CD14-positive monocyte (primary cell): ENCODE measurements at regions not wholly inside any gene's neighbourhood (a gene's known extent, or its start where the extent isn't known, plus 50 kb on each side); places are given as distances from the start of the nearest gene placed in this dataset.

Experiments used
- DNase-seq, 3 donors: peaks; one replicate each; pipeline ENCODE4 v3.0.0-alpha.2; 2011 to 2022
- H2AFZ ChIP-seq: 2 replicates; pipeline ENCODE4 v1.6.0; 2012; ENCODE audit warnings: mild to moderate bottlenecking, low read depth, low read length, inconsistent platforms; ENCODE audit not compliant: insufficient read depth, poor library complexity, severe bottlenecking
- H3K27ac ChIP-seq, 2 donors: 1 replicate in 1 of 2; 2 replicates in 1 of 2; pipeline ENCODE4 v1.5.1; 2012 to 2013; ENCODE audit warnings: low read length in 2 of 2, control low read depth in 1 of 2, inconsistent platforms in 1 of 2, low read depth in 1 of 2, mild to moderate bottlenecking in 1 of 2
- H3K27me3 ChIP-seq, 2 donors: one replicate each; pipeline versions ENCODE4 v1.6.0 to v1.6.1; 2011 to 2013; ENCODE audit warnings: low read length in 2 of 2; ENCODE audit not compliant: control insufficient read depth in 2 of 2, insufficient read depth in 2 of 2
- H3K36me3 ChIP-seq, 2 donors: replicated peaks in 1 of 2; 1 replicate in 1 of 2; 2 replicates in 1 of 2; pipeline versions ENCODE4 v1.5.1 to v1.6.1; 2012 to 2013; ENCODE audit warnings: low read length in 2 of 2, control low read depth in 1 of 2, inconsistent platforms in 1 of 2, mild to moderate bottlenecking in 1 of 2; ENCODE audit not compliant: insufficient read depth in 2 of 2, control insufficient read depth in 1 of 2
- H3K4me1 ChIP-seq, 2 donors: 1 replicate in 1 of 2; 2 replicates in 1 of 2; pipeline versions ENCODE4 v1.5.1 to v1.6.1; 2012 to 2013; ENCODE audit warnings: low read length in 2 of 2, control low read depth in 1 of 2, inconsistent platforms in 1 of 2, mild to moderate bottlenecking in 1 of 2, moderate library complexity in 1 of 2; ENCODE audit not compliant: insufficient read depth in 2 of 2, control insufficient read depth in 1 of 2
- H3K4me2 ChIP-seq: replicated peaks from 2 replicates; pipeline ENCODE3; 2012; ENCODE audit warnings: low read length, moderate library complexity, mild to moderate bottlenecking; ENCODE audit not compliant: poor library complexity, severe bottlenecking; ENCODE audit errors: extremely low read depth
- H3K4me3 ChIP-seq, 3 experiments: fragments of 200-600 bp in 1 of 3; sonication (generic) in 1 of 3; replicated peaks in 1 of 3; 1 replicate in 2 of 3; 2 replicates in 1 of 3; pipeline ENCODE4 v1.5.1; 2011 to 2013; ENCODE audit warnings: low read length in 3 of 3, mild to moderate bottlenecking in 3 of 3, control low read depth in 2 of 3, low read depth in 2 of 3, inconsistent platforms in 1 of 3, moderate library complexity in 1 of 3
- H3K79me2 ChIP-seq: 2 replicates; pipeline ENCODE4 v1.6.0; 2012; ENCODE audit warnings: mild to moderate bottlenecking, control low read depth, inconsistent platforms, low read length, moderate library complexity; ENCODE audit not compliant: insufficient read depth
- H3K9ac ChIP-seq: 2 replicates; pipeline ENCODE4 v1.6.0; 2017; ENCODE audit warnings: low read length, mild to moderate bottlenecking; ENCODE audit not compliant: insufficient read depth, poor library complexity, severe bottlenecking
- H3K9me3 ChIP-seq, 2 donors: replicated peaks in 1 of 2; 1 replicate in 1 of 2; 2 replicates in 1 of 2; pipeline versions ENCODE4 v1.5.1 to v1.6.1; 2012 to 2013; ENCODE audit warnings: low read length in 2 of 2, control low read depth in 1 of 2; ENCODE audit not compliant: control insufficient read depth in 1 of 2, insufficient read depth in 1 of 2
- H4K20me1 ChIP-seq: 2 replicates; pipeline ENCODE4 v1.6.0; 2012; ENCODE audit warnings: mild to moderate bottlenecking, low read length, control low read depth, moderate library complexity; ENCODE audit not compliant: insufficient read depth
- H3K27ac Mint-ChIP-seq, 7 donors: one replicate each; pipeline ENCODE4 v1.8.0; 2020; ENCODE audit warnings: mild to moderate bottlenecking in 7 of 7, mixed read lengths in 7 of 7, moderate library complexity in 6 of 7, inconsistent platforms in 2 of 7
- H3K27me3 Mint-ChIP-seq, 3 donors: one replicate each; pipeline ENCODE4 v1.8.0; 2021 to 2022; ENCODE audit warnings: low read depth in 3 of 3, mild to moderate bottlenecking in 3 of 3, mixed read lengths in 3 of 3, moderate library complexity in 3 of 3, inconsistent platforms in 1 of 3
- H3K36me3 Mint-ChIP-seq, 2 donors: one replicate each; pipeline ENCODE4 v1.8.0; 2020; ENCODE audit warnings: mixed read lengths in 2 of 2, inconsistent platforms in 1 of 2, mild to moderate bottlenecking in 1 of 2
- H3K4me1 Mint-ChIP-seq: one replicate; pipeline ENCODE4 v1.8.0; 2020; ENCODE audit warnings: mild to moderate bottlenecking, mixed read lengths
- H3K4me3 Mint-ChIP-seq, 2 donors: one replicate each; pipeline ENCODE4 v1.8.0; 2020; ENCODE audit warnings: mild to moderate bottlenecking in 2 of 2, mixed read lengths in 2 of 2, moderate library complexity in 1 of 2
- H3K9me3 Mint-ChIP-seq, 7 donors: one replicate each; pipeline ENCODE4 v1.8.0; 2020 to 2022; ENCODE audit warnings: mixed read lengths in 7 of 7, mild to moderate bottlenecking in 6 of 7, moderate library complexity in 6 of 7, inconsistent platforms in 2 of 7
- WGBS: methylation state at CpG from one replicate; pipeline ENCODE4 v1.1.5; 2013; ENCODE audit warnings: missing lambda C conversion rate; ENCODE audit not compliant: insufficient coverage; 5-methylcytosine and 5-hydroxymethylcytosine counted together
- intact Hi-C, 2 donors: fragments of 100-400 bp; cut with micrococcal nuclease; formaldehyde crosslinking; loops; one replicate each; pipeline versions ENCODE4 v1.15.0 to v1.15.1; 2023
- TF ChIP-seq, protein P1 (sequence below): fragments of 200-600 bp; IDR thresholded peaks from one replicate; pipeline ENCODE4 v1.8.0; 2022; ENCODE audit warnings: antibody characterized with exemption, mild to moderate bottlenecking

DNA sequence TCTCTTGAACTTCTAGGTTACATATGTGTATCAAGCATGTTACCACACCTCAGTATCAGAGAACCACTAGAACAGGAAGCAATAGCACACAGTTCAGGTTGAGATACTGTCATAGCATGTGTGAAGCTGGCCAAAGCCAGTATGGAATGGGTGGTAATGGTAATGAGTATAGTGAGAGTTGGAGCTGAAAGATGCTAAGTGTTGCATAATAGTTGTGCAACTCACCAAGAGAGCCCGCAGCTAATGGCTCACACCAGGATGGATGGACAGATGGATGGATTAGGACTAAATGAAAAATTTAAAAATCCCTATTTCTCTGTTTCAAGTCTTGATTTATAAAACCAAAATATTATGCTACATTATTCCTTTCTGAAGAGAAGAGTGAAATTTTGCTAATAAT, 53.4 kb upstream of the KCNN2 start:
- Mint-ChIP-seq H3K4me3 (no peak overlapping the region), H3K36me3 (no peaks in the 10 kb centered on the region), H3K27me3 (peaks cover 0 to under 1% (median 0%) of the 10 kb centered on the region in 3 donors), H3K9me3 (no peaks in the 10 kb centered on the region), H3K27ac (no peak overlapping the region), H3K4me1 (no peaks in the 10 kb centered on the region)
- no peak overlapping the region for H3K9ac ChIP-seq
- H3K4me3 ChIP-seq: no peak overlapping the region
- no peaks in the 10 kb centered on the region for H3K79me2 ChIP-seq
- TF ChIP-seq, protein P1, sequence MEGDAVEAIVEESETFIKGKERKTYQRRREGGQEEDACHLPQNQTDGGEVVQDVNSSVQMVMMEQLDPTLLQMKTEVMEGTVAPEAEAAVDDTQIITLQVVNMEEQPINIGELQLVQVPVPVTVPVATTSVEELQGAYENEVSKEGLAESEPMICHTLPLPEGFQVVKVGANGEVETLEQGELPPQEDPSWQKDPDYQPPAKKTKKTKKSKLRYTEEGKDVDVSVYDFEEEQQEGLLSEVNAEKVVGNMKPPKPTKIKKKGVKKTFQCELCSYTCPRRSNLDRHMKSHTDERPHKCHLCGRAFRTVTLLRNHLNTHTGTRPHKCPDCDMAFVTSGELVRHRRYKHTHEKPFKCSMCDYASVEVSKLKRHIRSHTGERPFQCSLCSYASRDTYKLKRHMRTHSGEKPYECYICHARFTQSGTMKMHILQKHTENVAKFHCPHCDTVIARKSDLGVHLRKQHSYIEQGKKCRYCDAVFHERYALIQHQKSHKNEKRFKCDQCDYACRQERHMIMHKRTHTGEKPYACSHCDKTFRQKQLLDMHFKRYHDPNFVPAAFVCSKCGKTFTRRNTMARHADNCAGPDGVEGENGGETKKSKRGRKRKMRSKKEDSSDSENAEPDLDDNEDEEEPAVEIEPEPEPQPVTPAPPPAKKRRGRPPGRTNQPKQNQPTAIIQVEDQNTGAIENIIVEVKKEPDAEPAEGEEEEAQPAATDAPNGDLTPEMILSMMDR: no peak
- no CpG with 5 or more reads among the region's 1 CpG for WGBS
- H4K20me1 ChIP-seq: no peaks in the 10 kb centered on the region
- H3K36me3 ChIP-seq: no peaks in the 10 kb centered on the region
- H2AFZ ChIP-seq: no peak overlapping the region
- no peak for DNase-seq
- no peaks in the 10 kb centered on the region for H3K4me1 ChIP-seq
- no peaks in the 10 kb centered on the region for H3K9me3 ChIP-seq
- H3K27me3 ChIP-seq: no peaks in the 10 kb centered on the region
- no peak overlapping the region for H3K4me2 ChIP-seq
- intact Hi-C loops: no loop called here
- no peak overlapping the region for H3K27ac ChIP-seq

DNA sequence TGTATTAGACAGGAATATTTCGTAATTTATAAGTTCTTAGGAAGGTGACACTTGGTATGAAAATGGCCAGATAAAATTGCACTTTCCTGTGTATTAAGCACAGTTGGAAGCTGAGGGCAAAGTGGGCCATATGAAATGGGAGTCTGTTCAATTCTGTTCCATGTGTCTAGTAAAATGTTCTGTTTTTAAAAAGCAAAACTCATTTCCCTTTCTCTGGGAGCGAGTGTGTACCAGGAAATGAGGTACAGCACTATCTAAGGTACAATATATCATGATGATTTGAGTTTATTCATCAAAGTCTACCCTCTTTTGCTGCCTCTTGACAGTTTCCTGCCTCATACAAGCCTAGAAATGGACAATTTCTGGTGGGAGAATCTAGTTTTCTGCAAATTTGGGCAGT, 51.2 kb upstream of the KCNN2 start:
- no peaks in the 10 kb centered on the region for H3K36me3 Mint-ChIP-seq
- intact Hi-C loops: no loop called here

More for the DNA sequence above, 51.2 kb upstream of the KCNN2 start:
- H2AFZ ChIP-seq: no peak overlapping the region
- no peaks in the 10 kb centered on the region for H3K4me1 ChIP-seq
- H3K27me3 ChIP-seq: no peaks in the 10 kb centered on the region
- H3K4me3 ChIP-seq: no peak overlapping the region
- no peaks in the 10 kb centered on the region for H3K79me2 ChIP-seq
- H3K4me2 ChIP-seq: no peak overlapping the region
- Mint-ChIP-seq H3K4me1 (no peaks in the 10 kb centered on the region), H3K27ac (no peak overlapping the region), H3K27me3 (peaks cover 0 to 3% (median 0%) of the 10 kb centered on the region in 3 donors), H3K4me3 (no peak overlapping the region), H3K9me3 (no peaks in the 10 kb centered on the region)
- no peak overlapping the region for H3K9ac ChIP-seq
- H3K27ac ChIP-seq: no peak overlapping the region
- TF ChIP-seq, protein P1: no peak
- H3K36me3 ChIP-seq: no peaks in the 10 kb centered on the region
- H3K9me3 ChIP-seq: no peaks in the 10 kb centered on the region
- no peak for DNase-seq
- 80% methylated on average over 1 of the region's 2 CpGs for WGBS
- H4K20me1 ChIP-seq: no peaks in the 10 kb centered on the region
